NCI-H526 treated with DMSO at 0.1 percent for 48 hours (cell line): ENCODE measurements at regions not wholly inside any gene's neighbourhood (a gene's known extent, or its start where the extent isn't known, plus 50 kb on each side); places are given as distances from the start of the nearest gene placed in this dataset.

Experiments used
- DNase-seq: peaks from one replicate; lab custom pipeline; 2025; lab: John Stamatoyannopoulos, UW

GRCh38 chrX:79645749-79646148 is 278.6 kb upstream of the ITM2A start:
- DNase-seq: no peak

DNA sequence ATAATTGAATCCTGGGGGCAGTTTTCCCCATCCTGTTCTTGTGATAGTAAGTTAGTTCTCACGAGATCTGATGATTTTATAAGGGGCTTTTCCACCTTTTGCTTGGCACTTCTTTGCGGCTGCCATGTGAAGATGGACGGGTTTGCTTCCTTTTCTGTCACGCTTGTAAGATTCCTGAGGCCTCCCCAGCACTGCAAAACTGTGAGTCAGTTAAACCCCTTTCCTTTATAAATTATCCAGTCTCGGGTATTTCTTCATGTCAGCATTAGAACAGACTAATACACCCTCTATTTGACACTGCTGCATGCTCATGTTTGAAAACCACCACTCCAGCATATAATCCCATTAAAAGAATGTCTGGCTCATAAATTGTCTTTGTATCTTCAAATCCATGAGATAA is 264.4 kb upstream of the ITM2A start:
- no peak for DNase-seq

- no peak for DNase-seq
Observed at GRCh38 chrX:79630033-79631009, 263.2 kb upstream of the ITM2A start.

- DNase-seq: no peak
Observed at GRCh38 chrX:79623098-79623762, 256.1 kb upstream of the ITM2A start.

DNA sequence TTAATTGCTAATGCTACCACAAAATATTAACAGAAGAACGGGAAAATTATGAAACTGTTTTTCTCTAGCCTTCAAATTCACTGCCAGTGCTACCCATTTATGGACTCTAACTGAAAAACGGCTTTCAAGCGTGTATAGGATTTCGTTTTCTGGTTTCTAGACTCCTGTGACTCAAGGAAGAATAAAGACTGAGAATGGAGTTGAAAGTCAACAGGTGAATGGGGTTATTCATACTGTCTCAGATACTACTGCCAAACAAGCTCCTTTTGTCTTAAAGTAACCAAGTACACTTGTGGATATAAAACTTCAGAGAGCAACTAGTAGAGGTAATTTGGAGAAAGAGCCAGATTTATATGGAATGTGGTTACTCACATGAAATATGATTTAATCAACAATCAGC is 251.1 kb upstream of the ITM2A start:
- DNase-seq: no peak

- DNase-seq: peak; percentile 27
Observed at GRCh38 chrX:79604364-79604763, 237.2 kb upstream of the ITM2A start.

GRCh38 chrX:79601341-79602131 is 234.4 kb upstream of the ITM2A start:
- peak; percentile 60 for DNase-seq

- DNase-seq: no peak
Observed at GRCh38 chrX:79592259-79592658, 225.1 kb upstream of the ITM2A start.

DNA sequence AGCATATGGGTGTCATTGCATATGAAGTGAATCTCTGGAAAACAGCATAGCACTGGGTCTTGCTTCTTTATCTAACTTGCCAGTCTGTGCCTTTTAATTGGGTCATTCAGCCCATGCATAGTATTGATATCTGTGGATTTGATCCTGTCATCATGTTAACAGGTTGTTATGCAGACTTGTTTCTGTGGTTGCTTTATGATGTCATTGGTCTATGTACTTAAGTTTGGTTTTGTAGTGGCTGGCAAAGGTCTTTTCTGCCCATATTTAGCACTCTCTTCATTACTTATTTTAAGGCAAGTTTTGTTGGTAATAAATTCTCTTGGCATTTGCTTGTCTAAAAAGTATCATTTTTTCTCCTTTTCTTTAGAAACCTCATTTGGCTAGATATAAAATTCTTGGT is 221.1 kb upstream of the ITM2A start:
- no peak for DNase-seq

GRCh38 chrX:79573760-79574159 is 206.6 kb upstream of the ITM2A start:
- no peak for DNase-seq

GRCh38 chrX:79572566-79572965 is 205.4 kb upstream of the ITM2A start:
- DNase-seq: no peak

DNA sequence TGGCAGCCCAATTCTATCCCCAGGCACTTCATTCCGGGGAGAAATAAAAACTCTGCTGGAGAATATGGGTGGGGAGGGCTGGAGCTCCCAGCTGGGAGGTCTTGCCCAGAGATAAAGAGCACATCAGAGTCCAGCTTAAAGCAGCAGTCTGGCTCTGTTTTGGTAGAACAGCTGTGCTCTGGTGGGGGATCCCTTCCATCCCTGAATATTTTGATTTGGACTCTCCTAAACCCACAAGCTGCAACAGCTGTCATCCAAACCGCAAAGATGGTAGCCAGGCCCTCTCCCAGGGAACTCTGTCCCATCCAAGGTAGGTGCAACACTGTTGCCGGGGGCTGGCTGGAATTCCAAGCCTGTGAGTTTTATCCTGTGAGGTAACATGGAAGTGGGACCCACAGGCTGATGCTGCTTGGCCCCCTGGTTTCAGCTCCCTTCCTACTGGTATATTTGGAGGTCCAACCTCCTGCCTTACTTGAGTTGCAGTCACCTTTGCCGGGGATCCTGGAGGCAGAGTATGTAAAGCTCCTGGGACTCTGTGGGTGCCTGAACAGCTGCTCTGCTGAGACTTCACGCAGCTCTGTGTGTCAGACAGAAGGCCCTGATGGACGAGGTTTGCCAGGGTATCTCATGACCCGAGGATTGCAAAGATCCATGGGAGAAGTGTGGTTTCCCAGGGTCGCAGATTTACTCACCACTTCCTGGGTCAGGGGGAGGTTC is 203.5 kb upstream of the ITM2A start:
- DNase-seq: no peak

DNA sequence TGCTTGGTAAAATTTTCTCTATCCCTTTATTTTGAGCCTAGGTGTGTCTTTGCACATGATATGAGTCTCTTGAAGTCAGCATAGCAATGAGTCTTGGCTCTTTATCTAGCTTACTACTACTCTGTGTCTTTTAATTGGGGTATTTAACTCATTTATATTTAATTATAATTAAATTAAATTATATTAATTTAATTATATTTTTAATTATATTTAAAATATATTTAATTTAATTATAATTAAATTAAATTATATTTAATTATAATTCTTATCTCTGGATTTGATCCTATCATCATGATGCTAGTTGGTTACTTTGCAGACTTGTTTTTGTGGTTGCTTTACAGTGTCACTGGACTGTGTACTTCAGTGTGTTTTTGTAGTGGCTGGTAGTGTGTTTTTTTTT is 201.2 kb upstream of the ITM2A start:
- DNase-seq: no peak

- DNase-seq: no peak
Observed at GRCh38 chrX:79564362-79564761, 197.2 kb upstream of the ITM2A start.

GRCh38 chrX:79559290-79559689 is 192.2 kb upstream of the ITM2A start:
- DNase-seq: no peak

DNA sequence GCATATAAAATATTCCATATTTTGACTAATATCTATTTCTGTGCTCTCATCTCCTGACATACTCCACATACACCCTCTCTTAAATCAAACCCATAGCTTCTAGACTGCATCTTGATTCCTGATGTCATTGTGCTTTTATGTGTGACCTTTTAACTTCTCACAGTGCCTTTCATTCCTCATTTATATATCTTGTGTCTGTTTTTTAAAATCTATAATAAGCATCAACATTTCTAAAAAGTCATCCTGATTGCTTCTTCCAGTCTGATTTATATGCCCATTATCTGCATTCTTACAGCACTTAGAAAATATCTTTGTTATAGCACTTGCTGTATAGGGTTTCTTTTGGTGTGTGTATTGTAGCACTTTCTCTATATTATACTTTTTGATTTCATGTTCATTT is 190.1 kb upstream of the ITM2A start:
- no peak for DNase-seq

- DNase-seq: no peak
Observed at GRCh38 chrX:79556800-79557199, 189.7 kb upstream of the ITM2A start.

- no peak for DNase-seq
Observed at GRCh38 chrX:79530310-79531108, 163.4 kb upstream of the ITM2A start.

- no peak for DNase-seq
Observed at GRCh38 chrX:79524642-79525041, 157.5 kb upstream of the ITM2A start.

DNA sequence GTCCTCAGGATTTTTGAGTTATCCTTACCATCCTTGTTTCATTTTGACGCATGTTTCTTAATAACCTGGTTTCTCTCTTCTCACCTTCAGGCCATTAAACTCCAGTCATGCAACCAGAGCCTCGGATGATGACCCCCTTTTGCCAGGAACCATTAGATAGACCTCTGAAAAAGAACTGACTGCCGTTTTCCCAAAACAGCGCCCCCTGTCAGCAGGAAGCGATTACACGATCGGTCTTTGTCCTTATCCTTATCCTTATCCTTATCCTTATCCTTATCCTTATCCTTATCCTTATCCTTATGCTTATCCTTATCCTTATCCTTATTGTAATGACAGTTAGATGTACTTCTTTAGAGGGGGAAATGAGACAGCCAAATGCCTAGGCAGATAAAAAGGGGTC is 148.4 kb upstream of the ITM2A start:
- DNase-seq: no peak

DNA sequence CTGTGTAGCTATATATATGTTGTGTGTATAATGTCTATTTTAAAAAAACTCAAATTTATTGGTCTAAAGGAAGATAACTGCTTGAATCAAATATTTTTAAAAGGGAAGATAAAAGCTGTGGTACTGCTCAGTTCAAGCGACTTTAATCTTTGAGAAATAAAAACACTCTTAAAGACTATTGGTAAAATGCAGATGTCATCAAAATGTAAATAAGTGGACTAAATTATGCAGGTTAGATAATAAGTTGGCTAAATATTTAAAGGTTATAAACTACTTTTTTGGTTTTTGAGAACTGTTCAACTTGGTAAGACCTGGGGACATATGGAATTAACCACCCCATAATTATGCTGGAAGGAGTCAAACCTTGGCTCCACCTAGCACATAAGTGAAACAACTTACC is 144.7 kb upstream of the ITM2A start:
- DNase-seq: no peak
